Loucy (cell line): ENCODE measurements at regions not wholly inside any gene's neighbourhood (a gene's known extent, or its start where the extent isn't known, plus 50 kb on each side); places are given as distances from the start of the nearest gene placed in this dataset.

ENCODE experiments used
- H2AFZ ChIP-seq: fragments of 200-600 bp; sonication (generic); 2 replicates; pipeline ENCODE4 v1.6.0; 2016; ENCODE audit warnings: antibody characterized with exemption, mild to moderate bottlenecking, low read length, moderate library complexity
- H3F3A ChIP-seq: fragments of 200-600 bp; 2 replicates; pipeline ENCODE4 v1.6.0; 2016; ENCODE audit warnings: antibody characterized with exemption, low read depth, mild to moderate bottlenecking
- H3K27me3 ChIP-seq: fragments of 200-600 bp; sonication (generic); 2 replicates; pipeline ENCODE4 v1.6.1; 2014; ENCODE audit warnings: low read length, mild to moderate bottlenecking; ENCODE audit not compliant: insufficient read depth, poor library complexity, severe bottlenecking
- H3K36me3 ChIP-seq: fragments of 200-600 bp; sonication (generic); 2 replicates; pipeline ENCODE4 v1.6.1; 2016; ENCODE audit warnings: low read length; ENCODE audit not compliant: insufficient read depth
- H3K4me1 ChIP-seq: fragments of 200-600 bp; sonication (generic); 2 replicates; pipeline ENCODE4 v1.5.1; 2014; ENCODE audit warnings: low read length, mild to moderate bottlenecking; ENCODE audit not compliant: insufficient read depth, poor library complexity, severe bottlenecking
- H3K4me2 ChIP-seq: fragments of 200-600 bp; sonication (generic); 2 replicates; pipeline ENCODE4 v1.6.0; 2014; ENCODE audit warnings: antibody characterized with exemption, low read length, low read depth, mild to moderate bottlenecking; ENCODE audit not compliant: poor library complexity, severe bottlenecking
- H3K4me3 ChIP-seq: fragments of 200-600 bp; sonication (generic); 2 replicates; pipeline ENCODE4 v1.5.1; 2014; ENCODE audit warnings: low read length, mild to moderate bottlenecking, mixed read lengths; ENCODE audit not compliant: poor library complexity, severe bottlenecking
- H3K79me2 ChIP-seq: fragments of 200-600 bp; sonication (generic); 2 replicates; pipeline ENCODE4 v1.6.1; 2014; ENCODE audit warnings: low read length; ENCODE audit not compliant: insufficient read depth
- H3K9ac ChIP-seq: fragments of 200-600 bp; sonication (generic); 2 replicates; pipeline ENCODE4 v1.6.0; 2014; ENCODE audit warnings: mild to moderate bottlenecking, low read depth, low read length, moderate library complexity; ENCODE audit not compliant: poor library complexity, severe bottlenecking
- H3K9me2 ChIP-seq: fragments of 200-600 bp; sonication (generic); replicated peaks from 2 replicates; pipeline ENCODE4 v1.6.1; 2016; ENCODE audit warnings: low read depth, low read length, mixed read lengths
- H3K9me3 ChIP-seq: fragments of 200-600 bp; sonication (generic); 2 replicates; pipeline ENCODE4 v1.6.1; 2014; ENCODE audit warnings: mild to moderate bottlenecking, antibody characterized with exemption, low read length, low read depth; ENCODE audit not compliant: insufficient read depth
- H4K20me1 ChIP-seq: fragments of 200-600 bp; sonication (generic); 2 replicates; pipeline ENCODE4 v1.6.0; 2014; ENCODE audit warnings: antibody characterized with exemption, low read length, mild to moderate bottlenecking; ENCODE audit not compliant: insufficient read depth, poor library complexity, severe bottlenecking
- CTCF ChIP-seq: fragments of 200-600 bp; sonication (generic); conservative IDR thresholded peaks from 2 replicates; pipeline ENCODE4 v1.5.1; 2014; ENCODE audit warnings: mild to moderate bottlenecking, antibody characterized with exemption, low read length
- EZH2phosphoT487 ChIP-seq: fragments of 200-600 bp; IDR thresholded peaks from 2 replicates; pipeline ENCODE4 v1.6.1; 2018; ENCODE audit warnings: antibody characterized with exemption, mild to moderate bottlenecking, moderate library complexity, borderline replicate concordance

- Histone ChIP-seq H3K79me2 (no peaks in the 10 kb centered on the region), H3K9me2 (no peaks in the 10 kb centered on the region), H3K4me2 (no peak overlapping the region), H3K9ac (no peak overlapping the region), H3K4me1 (no peaks in the 10 kb centered on the region), H3K9me3 (no peaks in the 10 kb centered on the region), H3F3A (no peaks in the 10 kb centered on the region), H3K36me3 (no peaks in the 10 kb centered on the region), H3K27me3 (no peaks in the 10 kb centered on the region), H2AFZ (no peak overlapping the region), H3K4me3 (no peak overlapping the region), H4K20me1 (no peaks in the 10 kb centered on the region)
- TF ChIP-seq EZH2phosphoT487 (no peak), CTCF (no peak)
These were observed 68.8 kb downstream of the SPRY1 start for GRCh38 chr4:123465416-123465815.

- no peaks in the 10 kb centered on the region for H3F3A ChIP-seq
- H3K9me2 ChIP-seq, result no peaks in the 10 kb centered on the region
- H3K36me3 ChIP-seq, result no peaks in the 10 kb centered on the region
- no peak overlapping the region for H3K9ac ChIP-seq
- H3K79me2 ChIP-seq, result no peaks in the 10 kb centered on the region
- TF ChIP-seq CTCF (0 out of 2 replicates have a peak, but pooled peaks have one; percentile 11), EZH2phosphoT487 (no peak)
- H3K4me3 ChIP-seq, result no peak overlapping the region
- no peaks in the 10 kb centered on the region for H4K20me1 ChIP-seq
- H3K4me1 ChIP-seq, result no peaks in the 10 kb centered on the region
- no peak overlapping the region for H3K4me2 ChIP-seq
- no peaks in the 10 kb centered on the region for H3K9me3 ChIP-seq
- H2AFZ ChIP-seq, result peak overlapping the region; percentile 13; the same call in 1 of the 2 replicates
- H3K27me3 ChIP-seq, result no peaks in the 10 kb centered on the region
These were observed 69.6 kb downstream of the SPRY1 start for GRCh38 chr4:123466080-123466785.

- H2AFZ ChIP-seq, result no peak overlapping the region
- H3K4me1 ChIP-seq, result no peaks in the 10 kb centered on the region
- no peaks in the 10 kb centered on the region for H3K9me2 ChIP-seq
- H3K4me2 ChIP-seq, result no peak overlapping the region
- H4K20me1 ChIP-seq, result no peaks in the 10 kb centered on the region
- no peaks in the 10 kb centered on the region for H3F3A ChIP-seq
- no peak overlapping the region for H3K9ac ChIP-seq
- H3K9me3 ChIP-seq, result no peaks in the 10 kb centered on the region
- no peaks in the 10 kb centered on the region for H3K79me2 ChIP-seq
- no peak overlapping the region for H3K4me3 ChIP-seq
- TF ChIP-seq EZH2phosphoT487 (no peak), CTCF (no peak)
- no peaks in the 10 kb centered on the region for H3K27me3 ChIP-seq
- H3K36me3 ChIP-seq, result no peaks in the 10 kb centered on the region
These were observed 72.0 kb downstream of the SPRY1 start for GRCh38 chr4:123468479-123469031.
